ENCODE measurements at regions not wholly inside any gene's neighbourhood (a gene's known extent, or its start where the extent isn't known, plus 50 kb on each side); places are given as distances from the start of the nearest gene placed in this dataset.
"Not testable (repeated sequence)": the region's sequence is repeated elsewhere in the genome, so short reads cannot be mapped to it uniquely, and the experiment has no call there.

DNA sequence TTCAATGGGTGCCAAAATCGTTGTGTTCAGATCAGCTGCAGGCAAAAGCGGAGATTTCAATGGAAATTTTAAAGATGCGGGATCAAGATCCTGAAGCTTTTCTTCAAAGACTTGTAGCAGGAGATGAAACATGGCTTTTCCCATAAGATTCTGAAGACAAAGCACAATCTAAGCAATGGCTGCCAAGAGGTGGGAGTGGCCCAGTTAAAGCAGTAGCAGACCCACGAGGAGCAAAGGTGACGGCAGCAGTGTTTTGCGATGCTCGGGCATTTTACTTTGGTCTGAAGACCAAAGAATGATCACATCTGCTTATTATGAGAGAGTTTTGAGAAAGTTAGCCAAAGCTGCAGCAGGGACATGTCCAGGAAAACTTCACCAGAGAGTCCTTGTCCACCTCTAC is 222.9 kb downstream of the DSC3 start:
- no peak for DNase-seq

DNA sequence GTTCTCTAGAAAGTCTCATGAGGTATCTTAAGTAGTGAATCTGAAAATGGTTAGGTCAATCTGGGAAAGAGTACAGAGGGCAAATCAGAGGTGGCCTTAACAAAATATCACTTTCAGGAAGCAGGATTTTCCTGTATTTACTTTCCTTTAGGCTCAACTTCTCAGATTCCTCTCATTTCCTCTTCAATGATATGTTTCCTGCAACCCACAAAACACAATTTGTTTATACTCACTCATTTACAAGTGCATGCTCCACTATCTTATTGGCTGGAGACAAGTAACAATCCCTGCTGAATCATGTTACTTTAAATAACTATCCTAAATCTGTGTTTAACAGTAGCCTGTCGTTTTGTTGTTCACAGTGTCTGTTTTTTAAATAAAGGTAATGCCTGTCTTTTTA is 228.1 kb downstream of the DSC3 start:
- DNase-seq: no peak

DNA sequence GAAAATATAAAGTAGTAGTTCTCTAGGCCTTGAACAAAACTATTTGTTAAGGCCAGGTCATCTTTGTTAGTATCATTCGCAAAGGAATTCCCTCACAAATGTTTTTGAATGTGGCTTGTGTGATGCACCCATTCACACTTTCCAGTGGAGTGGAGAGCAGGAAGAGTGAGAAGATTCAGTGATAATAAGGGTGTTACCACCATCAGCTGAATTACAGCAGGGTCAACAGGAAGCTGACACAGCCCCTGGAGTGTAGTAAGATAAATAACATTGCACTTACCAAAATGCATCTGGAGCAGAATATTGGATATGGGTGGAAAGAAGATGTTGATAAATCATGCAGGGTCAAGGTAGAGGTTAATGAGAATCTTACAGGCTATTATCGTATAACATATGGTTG is 231.0 kb downstream of the DSC3 start:
- DNase-seq: no peak

DNA sequence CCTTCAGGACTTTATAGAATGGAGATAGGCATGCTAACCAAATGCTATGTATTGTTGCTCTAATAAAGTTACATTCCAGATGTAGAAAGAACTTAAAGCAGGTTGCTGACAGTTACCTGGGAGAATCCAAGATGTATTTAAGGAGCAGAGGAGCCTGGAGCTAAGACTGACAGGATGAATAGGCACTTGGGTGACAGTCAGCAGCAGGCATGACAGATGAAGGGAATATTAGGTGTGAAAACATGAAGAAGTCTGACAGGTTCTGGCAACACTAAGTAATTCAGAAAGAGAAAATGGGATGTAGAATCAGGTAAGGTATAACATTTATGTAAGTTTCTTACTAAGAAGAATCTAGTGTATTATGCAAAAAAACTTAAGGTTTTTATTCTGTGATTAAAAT is 232.0 kb downstream of the DSC3 start:
- no peak for DNase-seq

DNA sequence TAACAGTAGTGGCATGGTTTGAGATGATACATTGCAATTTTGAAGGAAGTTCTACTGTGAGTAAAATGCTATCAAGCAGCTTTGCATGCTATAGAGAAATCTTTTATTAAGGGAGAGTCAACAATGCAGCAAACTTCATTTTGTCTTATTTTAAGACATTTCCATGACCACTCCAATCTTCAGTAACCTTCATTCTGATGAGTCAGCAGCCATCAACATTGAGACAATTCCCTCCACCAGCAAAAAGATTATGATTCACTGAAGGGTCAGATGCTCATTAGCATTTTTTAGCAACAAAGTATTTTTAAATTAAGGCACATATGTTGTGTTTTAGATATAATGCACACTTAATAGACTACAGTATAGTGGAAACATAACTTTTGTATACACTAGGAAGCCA is 235.7 kb downstream of the DSC3 start:
- no peak for DNase-seq

DNA sequence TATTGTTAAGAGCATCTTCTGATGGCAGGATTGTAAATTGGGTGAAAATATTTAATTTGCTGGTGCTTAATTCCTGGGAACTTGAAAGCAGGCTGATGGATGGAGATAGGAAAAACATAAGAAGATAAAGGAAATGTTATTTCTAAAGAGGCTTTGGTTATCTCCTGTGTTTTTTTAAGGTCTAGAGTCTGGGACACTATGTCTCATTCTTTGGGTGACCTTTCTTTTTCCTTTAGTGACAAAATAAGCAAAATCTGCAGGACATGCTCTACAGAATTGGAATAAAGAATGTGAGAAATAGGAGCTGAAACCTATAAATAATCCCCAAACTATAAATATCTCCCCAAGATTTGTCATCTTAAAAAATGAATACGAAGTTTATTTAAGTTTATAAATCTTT is 241.7 kb downstream of the DSC3 start:
- no peak for DNase-seq

DNA sequence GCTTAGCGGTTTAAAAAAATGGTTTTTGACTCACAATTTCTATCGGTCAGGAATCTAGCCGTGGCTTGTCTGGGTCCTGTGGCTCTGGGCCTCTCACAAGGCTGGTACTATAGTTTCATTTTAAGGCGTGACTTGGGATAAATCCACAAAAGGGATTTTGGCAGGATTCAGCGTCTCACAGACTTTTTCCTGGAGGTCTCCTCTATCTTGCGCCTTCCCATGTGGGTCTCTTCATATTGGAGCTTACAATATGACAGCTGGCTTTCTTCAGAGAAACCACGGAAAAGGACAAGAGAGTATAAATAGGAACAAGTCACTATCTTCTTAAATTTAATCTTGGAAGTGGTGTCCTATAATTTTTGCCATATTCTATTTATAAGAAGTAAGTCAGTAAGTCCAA is 250.5 kb downstream of the DSC3 start:
- no peak for DNase-seq

DNA sequence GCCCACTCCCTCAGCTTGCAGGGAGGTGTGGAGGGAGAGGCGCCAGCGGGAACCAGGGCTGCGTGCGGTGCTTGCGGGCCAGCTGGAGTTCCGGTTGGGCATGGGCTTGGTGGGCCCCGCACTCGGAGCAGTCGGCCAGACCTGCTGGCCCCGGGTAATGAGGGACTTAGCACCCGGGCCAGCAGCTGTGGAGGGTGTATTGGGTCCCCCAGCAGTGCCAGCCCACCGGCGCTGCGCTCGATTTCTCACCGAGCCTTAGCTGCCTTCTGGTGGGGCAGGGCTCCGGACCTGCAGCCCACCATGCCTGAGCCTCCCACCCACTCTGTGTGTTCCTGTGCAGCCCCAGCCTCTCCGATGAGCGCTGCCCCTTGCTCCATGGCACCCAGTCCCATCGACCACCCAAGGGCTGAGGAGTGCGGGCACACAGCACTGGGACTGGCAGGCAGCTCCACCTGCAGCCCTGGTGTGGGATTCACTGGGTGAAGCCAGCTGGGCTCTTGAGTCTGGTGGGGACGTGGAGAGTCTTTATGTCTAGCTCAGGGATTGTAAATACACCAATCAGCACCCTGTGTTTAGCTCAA is 254.0 kb downstream of the DSC3 start:
- DNase-seq: not testable (repeated sequence)

DNA sequence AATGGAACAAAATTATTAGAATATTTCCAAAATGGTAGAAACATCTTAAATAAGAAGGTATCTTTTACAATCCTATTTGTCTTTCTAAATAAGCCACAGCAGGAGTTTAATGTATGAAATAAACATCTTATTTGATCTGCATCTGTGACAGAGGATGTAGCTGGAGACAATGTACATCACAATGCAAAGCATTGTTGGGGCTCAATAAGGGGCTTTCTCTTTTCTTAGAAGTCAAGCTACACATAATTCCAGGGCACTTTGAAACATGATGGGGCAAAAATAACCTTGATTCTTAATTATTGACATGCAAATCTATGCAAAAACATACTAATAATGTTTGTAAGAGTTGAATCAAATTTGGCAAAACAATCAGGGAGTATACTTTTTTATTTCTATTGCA is 255.1 kb downstream of the DSC3 start:
- DNase-seq: no peak

DNA sequence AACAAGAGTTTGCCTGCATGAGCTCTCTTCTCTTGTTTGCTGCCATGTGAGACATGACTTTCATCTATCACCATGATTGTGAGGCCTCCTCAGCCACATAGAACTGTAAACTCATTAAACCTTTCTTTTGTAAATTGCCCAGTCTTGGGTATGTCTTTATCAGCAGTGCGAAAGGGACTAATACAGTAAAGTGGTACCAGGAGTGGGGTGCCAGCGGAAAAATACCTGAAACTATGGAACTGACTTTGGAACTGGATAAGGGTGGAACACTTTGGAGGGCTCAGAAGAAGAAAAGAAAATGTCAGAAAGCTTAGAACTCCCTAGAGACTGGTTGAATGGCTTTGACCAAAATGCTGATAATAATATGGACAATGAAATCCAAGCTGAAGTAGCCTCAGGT is 260.9 kb downstream of the DSC3 start:
- DNase-seq: no peak

DNA sequence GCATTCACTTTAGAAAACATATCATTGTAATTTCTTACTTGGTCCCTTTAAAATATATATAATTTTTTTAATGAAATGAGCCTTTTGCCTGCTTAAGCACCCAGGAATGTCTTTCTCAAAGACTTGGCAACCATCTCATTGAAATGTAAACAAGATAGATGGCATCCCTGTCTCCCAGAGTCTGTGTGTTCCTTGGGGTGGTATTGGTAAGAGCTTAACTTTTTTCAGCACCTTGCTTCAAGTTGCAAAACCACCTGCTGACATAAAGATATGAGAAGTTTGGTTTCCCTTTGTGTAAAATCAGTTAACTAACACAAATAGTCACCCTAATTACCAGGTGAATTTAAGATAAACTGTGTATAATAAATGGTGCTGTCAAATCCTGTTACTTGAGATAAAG is 266.9 kb downstream of the DSC3 start:
- no peak for DNase-seq

DNA sequence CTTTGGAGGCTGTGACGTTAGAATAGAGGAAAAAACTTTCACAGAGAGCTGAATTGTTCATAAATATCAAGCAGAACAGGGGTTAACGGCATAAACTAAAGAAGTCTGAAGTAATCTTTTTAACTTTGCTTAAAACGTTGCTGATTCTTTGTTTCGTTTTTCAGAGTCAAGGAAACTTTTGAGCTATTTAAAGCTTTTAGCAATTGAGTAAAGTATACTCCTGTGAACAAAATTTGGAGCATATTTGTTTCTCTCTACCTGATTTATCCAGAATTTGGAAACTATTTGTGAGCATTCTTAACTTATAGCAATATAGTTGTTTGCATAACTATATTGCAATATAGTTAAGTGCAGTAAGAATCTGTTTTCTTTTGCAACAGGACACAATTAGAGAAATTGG is 270.4 kb downstream of the DSC3 start:
- DNase-seq: not testable (repeated sequence)

DNA sequence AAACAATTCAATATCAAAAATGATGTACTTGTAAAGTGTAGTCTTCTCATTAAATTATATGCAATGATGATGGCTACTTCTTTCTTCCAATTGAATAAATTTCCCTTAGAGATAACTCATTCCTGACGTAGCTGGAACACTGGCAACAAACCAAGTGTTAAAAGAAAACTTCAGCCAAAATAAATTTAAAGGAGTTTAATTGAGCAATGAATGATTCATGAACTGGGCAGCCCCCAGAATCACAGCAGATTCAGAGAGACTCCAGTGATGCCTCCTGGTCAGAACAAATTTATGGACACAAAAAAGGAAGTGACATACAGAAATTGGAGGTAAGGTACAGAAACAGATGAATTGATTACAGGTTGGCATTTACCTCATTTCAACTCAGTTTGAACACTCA is 276.5 kb downstream of the DSC3 start:
- no peak for DNase-seq

DNA sequence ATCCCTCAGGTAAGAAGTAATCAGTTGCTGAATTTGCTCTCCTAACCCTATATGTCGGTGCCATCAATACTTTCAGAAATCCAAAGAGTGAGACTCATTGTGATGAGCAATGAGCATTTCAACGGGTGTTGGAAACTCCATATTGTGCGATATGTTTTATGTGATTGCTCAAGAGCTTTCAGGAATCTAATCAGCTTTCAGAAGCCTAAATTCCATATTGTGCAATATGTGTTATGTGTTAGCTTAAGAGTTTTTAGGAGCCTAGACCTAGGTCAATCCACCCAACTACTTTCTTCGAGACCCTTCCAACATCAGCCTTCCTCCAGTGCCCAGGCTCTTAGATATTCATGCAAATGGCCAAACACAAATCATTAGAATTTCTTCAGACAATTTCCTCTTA is 277.3 kb downstream of the DSC3 start:
- no peak for DNase-seq

DNA sequence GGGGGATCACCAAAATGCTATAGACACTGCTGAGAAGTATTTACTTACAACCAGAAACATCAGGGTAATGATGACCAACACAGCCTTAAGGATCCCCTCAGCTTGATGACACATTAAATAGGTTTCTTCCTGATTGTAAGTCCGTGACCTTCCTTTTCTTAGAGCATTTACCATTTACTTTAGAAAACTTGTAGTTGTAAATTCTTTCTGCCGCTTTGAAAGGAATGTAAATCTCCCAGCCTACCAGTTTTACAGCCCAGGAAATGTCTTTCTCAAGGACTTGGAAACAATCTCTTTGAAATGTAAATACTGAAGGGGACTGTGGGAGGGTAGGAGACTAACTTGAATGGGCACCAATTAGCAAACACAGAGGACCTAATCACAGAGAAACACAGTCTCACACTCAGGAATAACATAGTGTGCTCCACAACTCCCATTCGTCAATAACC is 278.6 kb downstream of the DSC3 start:
- no peak for DNase-seq

DNA sequence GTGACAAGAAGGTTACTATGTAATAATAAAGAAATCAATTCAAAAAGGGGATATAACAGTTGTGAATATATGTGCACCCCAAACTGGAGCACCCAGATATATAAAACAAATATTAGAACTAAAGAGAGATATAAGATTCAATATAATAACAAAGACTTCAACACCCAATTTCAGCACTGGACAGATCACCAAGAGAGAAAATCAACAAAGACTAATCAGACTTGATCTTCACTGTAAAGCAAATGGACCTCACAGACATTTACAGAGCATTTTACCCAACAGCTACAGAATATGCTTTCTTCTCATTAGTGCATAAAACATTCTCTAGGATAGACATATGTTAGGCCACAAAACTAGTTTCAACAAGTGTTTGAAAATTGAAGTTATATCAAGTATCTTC is 287.7 kb downstream of the DSC3 start:
- DNase-seq: no peak

DNA sequence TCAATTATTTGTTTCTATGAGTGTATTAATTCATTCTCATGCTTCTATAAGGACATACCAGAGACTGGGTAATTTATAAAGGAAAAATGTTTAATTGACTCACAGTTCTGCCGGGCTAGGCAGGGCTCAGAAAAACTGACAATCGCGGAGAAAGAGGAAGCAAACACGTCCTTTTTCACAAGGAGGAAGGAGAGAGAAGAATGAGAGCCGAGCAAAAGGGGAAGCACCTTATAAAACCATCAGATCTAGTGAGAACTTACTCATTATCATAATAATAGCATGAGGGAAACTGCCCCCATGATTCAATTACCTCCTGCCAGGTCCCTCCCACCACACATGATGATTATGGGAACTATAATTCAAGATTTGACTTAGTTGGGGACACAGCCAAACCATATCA is 294.0 kb downstream of the DSC3 start:
- no peak for DNase-seq

DNA sequence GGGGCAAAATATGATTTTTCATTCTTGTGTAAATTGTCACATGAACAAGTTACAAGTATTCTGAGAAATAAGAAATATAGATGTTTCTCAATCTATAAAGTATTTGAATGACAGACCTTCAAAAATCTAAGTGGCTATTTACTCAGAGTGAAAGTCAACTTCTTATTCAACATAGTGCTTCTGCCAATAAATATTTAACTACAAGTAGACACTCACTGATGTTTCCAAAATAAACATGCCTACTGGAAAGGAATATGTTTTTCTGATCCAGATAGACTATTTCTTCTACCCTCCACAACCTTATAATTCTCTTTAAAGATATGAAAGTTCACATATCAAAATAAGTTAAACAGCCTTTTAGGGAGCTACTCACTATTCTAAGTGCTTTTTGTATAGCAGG is 296.3 kb downstream of the DSC3 start:
- DNase-seq: no peak

DNA sequence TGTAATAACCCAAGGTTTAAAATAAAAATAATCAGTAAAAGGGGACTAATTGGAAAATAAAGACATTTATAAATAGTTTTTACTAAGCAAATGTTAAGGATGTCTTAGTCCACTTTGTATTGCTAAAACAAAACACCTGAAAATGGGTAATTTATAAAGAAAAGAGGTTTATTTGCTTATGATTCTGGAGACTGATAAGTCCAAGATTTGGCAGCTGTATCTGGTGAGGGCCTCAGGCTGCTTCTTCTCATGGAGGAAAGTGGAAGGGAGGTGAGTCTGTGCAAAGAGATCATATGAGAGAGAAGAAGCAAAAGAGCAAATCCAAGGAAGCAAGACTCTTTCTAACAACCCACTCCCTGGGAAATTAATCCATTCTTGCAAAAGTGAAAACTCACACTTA is 299.5 kb downstream of the DSC3 start:
- no peak for DNase-seq

DNA sequence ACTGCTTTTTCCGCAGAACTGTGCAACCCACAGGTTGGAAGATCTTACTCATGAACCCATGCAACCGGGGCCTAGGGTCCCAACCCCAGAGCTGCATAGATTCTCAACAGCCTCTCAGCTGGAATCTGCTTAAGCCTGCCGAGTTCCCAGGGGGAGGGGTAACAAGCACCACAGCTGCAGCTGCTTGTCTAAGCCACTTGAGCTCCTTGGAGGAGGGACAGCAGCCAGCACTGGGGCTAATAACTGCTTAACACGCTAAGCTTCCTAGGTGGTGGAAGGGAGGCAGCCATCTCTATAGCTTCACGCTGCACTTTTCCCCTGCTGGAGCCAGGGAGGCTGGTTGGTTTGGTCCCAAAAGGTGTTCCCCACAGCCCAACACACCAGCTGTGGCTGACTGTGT is 311.6 kb downstream of the DSC3 start:
- DNase-seq: no peak

DNA sequence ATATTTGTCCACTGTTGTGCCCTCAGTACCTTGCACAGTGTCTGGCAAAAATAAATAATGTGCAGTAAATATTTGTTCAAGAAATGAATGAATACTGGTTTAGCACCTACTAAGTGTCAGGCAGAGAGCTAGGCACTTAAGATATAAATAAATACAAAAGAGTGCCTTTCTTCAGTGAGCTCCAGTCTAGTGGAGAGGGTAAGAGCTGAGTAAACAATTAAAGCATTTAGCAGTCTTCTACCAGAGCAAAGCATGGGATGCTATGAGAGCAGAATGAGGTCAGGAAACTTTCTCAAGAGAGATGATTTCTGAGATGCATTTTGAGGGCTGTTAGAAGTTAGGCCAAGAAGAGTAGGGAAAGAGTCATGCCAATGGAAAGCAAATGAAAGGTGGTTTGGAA is 314.7 kb downstream of the DSC3 start:
- DNase-seq: no peak

DNA sequence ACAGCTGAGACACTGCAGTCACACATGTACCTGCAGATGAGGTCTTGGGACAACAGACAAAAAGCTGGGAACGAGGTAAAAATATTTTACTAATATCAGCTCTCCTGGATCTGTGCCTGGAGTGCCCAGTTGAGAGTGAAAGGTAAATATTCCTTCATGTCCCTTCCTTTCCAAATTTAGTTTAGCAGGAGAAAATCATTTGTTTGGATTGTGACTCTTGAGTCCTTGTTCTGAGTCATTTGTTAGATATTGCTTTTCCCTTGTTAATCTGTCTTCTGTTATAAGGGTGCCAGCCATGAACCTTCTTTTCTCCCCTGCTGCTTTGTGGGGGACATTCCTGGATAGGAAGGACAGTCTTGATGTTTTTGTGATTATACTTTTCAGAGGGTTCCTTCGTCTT is 329.2 kb downstream of the DSC3 start:
- no peak for DNase-seq

DNA sequence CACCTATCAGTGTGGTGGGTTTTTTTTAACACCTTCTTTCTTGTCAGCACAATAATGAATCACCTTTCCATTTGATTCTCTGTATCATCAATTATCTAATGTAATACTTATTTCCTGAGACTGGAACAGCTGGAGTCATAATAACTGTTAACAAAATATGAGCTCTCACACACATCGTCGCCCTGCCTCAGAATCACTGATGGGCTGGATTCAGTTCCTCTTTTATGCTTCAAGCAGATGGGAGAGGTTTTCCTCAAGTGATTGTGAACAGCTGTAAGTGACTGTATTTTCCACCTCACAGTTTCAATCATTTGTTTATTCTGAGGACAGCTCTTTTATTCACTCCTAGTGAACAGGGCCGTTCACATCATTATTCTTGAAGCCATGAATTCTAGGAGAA is 330.2 kb downstream of the DSC3 start:
- no peak for DNase-seq

DNA sequence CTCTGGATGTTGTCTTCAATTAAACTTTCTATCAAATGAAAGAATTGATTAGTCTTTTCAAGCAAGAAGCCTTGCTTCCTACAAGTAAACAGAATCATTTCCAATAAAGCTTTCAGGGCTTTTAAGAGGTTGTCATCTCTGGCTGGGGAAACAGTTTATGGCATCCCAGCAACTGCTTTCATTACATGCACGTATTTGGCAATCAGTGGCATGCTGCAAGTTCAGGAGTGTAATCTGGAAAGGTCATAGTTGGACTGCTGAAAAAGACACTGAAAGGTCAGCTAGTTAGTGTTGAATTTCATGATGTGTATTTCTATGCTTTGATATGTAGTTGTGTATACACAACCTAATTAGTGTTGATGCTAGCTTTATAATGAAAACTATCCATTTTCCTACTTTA is 332.9 kb downstream of the DSC3 start:
- DNase-seq: no peak

DNA sequence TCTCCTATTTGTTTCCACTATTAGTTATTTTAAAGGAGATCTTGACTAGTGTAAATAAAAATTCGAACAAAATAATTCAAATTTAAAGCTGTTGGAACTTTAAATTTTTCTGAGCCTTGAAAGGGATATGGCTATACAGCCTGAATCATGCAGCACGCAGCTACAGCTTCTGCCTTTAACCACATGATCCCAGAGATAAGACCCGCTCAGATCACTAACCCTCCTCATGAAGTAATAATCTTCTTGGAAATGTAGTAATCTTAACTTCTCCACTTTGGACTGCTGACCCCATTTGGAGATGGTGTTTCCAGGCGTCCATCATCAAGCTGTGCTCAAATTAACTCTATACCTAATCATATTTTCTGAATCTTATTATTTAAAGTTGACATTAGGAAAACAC is 336.6 kb downstream of the DSC3 start:
- no peak for DNase-seq

DNA sequence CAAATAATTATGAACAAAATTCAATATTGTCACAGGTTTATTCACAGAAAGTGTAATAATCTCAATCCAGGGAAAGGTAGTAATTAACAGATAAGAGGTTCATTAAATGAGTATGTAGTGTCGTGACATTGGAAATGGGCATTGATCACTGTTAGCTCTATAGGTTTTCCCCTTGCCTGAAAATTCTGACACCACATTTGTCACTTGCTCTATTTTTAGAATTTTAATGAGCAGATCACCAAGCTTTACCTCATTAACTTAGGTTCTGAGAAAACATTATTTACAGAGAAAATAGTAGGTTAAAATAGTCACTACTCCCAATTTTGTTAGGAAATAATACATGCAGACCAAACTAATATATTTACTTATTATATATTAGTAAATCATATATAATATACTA is 344.0 kb downstream of the DSC3 start:
- no peak for DNase-seq

Measured in NCI-H2227 treated with DMSO at 0.1 percent for 48 hours (cell line).